Astrocyte of the cerebellum (primary cell): ENCODE measurements at regions not wholly inside any gene's neighbourhood (a gene's known extent, or its start where the extent isn't known, plus 50 kb on each side); places are given as distances from the start of the nearest gene placed in this dataset.

ENCODE experiments used
- DNase-seq: peaks from one replicate; pipeline ENCODE4 v3.0.0-alpha.2; 2011; ENCODE audit warnings: low read depth
- H3K4me3 ChIP-seq: 2 replicates; pipeline ENCODE4 v1.5.1; 2011; ENCODE audit warnings: mild to moderate bottlenecking, low read depth, low read length, moderate library complexity
- in situ Hi-C: cut with HindIII; loops from 2 replicates; pipeline ENCODE4 v1.10.0; 2017; ENCODE audit warnings: low sequenced_read_pairs
- TF ChIP-seq, protein P1 (sequence below): IDR thresholded peaks from 2 replicates; pipeline ENCODE4 v1.5.1; 2012; ENCODE audit warnings: low read length, low read depth, moderate library complexity, mild to moderate bottlenecking; ENCODE audit errors: missing control alignments

DNA sequence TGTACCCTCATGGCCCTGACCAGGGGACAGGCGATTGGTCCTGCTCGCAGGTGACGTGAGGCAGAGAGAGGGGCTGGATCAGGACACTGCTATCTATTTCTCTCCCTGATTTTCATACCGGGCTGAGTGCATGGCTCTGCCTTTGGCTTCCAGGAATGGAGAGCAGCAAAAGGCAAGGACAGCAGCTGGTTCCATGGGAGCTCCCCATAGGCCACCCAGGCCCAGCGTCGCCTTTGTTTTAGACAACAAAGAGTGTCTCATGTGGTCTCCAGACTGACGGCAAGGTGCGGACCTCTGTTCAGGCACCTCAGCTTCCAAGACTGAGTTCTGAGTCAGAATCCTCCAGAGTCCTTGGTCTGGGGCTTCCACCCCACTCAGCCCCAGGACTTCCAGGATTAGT lies 123.1 kb downstream of the VEGFA start:
- no peak for DNase-seq
- in situ Hi-C loops = no loop called here
- H3K4me3 ChIP-seq = no peak overlapping the region
- TF ChIP-seq, protein P1, sequence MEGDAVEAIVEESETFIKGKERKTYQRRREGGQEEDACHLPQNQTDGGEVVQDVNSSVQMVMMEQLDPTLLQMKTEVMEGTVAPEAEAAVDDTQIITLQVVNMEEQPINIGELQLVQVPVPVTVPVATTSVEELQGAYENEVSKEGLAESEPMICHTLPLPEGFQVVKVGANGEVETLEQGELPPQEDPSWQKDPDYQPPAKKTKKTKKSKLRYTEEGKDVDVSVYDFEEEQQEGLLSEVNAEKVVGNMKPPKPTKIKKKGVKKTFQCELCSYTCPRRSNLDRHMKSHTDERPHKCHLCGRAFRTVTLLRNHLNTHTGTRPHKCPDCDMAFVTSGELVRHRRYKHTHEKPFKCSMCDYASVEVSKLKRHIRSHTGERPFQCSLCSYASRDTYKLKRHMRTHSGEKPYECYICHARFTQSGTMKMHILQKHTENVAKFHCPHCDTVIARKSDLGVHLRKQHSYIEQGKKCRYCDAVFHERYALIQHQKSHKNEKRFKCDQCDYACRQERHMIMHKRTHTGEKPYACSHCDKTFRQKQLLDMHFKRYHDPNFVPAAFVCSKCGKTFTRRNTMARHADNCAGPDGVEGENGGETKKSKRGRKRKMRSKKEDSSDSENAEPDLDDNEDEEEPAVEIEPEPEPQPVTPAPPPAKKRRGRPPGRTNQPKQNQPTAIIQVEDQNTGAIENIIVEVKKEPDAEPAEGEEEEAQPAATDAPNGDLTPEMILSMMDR = no peak

DNA sequence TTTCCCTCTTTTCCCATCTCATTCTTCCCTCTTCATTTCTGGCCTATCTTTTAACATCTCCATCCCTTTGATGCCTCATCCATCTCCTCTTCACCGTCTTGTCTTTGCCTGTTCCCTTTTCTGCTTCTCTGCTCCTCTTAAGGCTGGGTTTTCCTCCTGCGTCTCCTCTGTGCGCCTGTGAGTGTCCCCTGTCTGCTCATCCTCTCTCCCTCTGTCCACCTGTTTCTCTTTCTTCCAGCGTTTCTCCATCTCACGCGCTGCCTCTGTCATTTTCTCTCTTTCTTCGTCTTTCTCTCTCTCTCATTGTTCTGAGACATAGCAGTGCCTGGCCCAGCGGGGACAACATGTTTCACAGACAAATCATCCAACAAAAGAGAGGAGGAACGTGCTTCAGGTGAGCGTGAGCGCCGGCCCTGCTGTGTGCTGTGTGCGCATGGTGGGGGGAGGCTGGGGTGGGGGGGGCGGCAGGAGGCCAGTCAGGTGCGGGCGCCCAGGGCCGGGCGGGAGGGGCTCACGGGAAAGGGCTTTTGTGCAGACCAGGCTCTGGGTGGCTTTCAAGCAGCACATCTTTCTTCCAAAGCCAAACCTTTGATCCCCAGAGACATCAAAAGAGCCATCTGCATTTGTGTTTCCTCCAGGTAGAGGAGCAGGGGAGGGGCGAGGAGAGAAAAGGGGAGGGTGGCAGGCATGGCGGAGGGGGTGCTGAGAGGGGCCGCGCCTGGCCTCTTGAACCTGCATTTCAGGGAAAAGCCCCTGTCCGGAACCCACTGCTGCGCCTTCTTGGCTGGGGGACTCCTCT lies 121.3 kb downstream of the VEGFA start:
- no peak overlapping the region for H3K4me3 ChIP-seq

GRCh38 chr6:43890197-43891062 lies 120.4 kb downstream of the VEGFA start:
- in situ Hi-C loops = no loop called here
- H3K4me3 ChIP-seq = no peak overlapping the region
- DNase-seq = no peak
- TF ChIP-seq, protein P1 = no peak

More for the DNA sequence above, 121.3 kb downstream of the VEGFA start:
- TF ChIP-seq, protein P1 = no peak
- in situ Hi-C loops = no loop called here
- DNase-seq = no peak

DNA sequence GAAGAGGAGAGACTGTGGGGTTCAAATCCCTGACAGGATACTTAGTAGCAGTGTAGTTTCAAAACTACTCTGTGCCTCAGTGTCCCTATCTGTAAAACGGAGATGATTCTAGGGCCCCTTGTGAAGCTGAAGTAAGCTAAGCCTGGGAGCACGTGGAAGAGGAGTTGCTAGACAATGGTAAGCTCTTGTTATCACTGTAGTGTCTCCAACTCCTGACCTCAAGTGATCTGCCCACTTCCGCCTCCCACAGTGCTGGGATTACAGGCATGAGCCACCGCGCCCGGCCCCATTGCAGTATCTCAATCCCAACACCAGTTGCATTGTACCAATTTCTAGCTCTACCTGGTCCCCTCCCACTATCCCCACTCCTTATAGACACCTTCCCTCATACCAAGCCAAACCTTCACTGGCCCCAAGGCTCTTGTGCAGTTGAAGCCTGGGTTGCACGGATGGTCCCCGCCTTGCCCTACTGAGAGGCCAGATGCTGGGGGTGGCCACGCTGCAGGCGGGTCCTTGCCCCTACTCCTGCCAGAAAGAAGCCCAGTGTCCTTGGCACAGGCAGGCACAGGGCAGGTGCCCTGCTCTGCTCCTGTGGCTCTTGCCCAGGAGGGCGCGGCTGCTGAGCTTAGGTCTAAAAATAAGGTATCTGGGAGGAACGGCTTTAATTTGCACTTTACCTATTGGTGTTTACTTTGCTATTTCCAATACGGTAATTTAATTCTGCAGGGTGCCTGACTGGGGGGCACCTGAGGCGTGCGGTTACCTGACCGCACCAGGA lies 118.1 kb downstream of the VEGFA start:
- no peak overlapping the region for H3K4me3 ChIP-seq
- TF ChIP-seq, protein P1 = no peak
- in situ Hi-C loops = no loop called here
- DNase-seq = no peak

- H3K4me3 ChIP-seq = no peak overlapping the region
- no peak for DNase-seq
- in situ Hi-C loops = no loop called here
- TF ChIP-seq, protein P1 = no peak
Observed at GRCh38 chr6:43887340-43887858, 117.4 kb downstream of the VEGFA start.
